SK-N-SH (cell line): ENCODE measurements at regions not wholly inside any gene's neighbourhood (a gene's known extent, or its start where the extent isn't known, plus 50 kb on each side); places are given as distances from the start of the nearest gene placed in this dataset.

Source experiments
- CTCF ChIA-PET: fragments of 300-600, 350-600 bp; formaldehyde crosslinking; extraction: SDS; loops from one replicate; lab custom pipeline; 2021; lab: Yijun Ruan, JAX
- POLR2A ChIA-PET: fragments of 350-600 bp; sonication (Branson Sonifier 250); formaldehyde crosslinking; extraction: SDS; loops from one replicate; lab custom pipeline; 2020; ENCODE audit warnings: antibody characterized with exemption, inconsistent platforms; lab: Yijun Ruan, JAX
- DNase-seq: peaks from one replicate; pipeline ENCODE4 v3.0.0; 2012
- H2AFZ ChIP-seq: fragments of 200-600 bp; sonication (generic); 2 replicates; pipeline ENCODE4 v1.8.1; 2016; ENCODE audit warnings: antibody characterized with exemption, mild to moderate bottlenecking, low read depth
- H3F3A ChIP-seq: fragments of 200-600 bp; sonication (generic); replicated peaks from 2 replicates; pipeline ENCODE3; 2016; ENCODE audit warnings: antibody characterized with exemption, mild to moderate bottlenecking; ENCODE audit not compliant: insufficient read depth
- H3K27ac ChIP-seq, 2 experiments: fragments of 200-500 bp in 1 of 2; fragments of 200-600 bp in 1 of 2; sonication (Bioruptor generic) in 1 of 2; sonication (generic), shearing (Covaris generic) in 1 of 2; 2 replicates each; pipeline versions ENCODE4 v1.5.1 to v1.6.1; 2014 to 2016; ENCODE audit warnings: low read depth in 2 of 2, inconsistent platforms in 1 of 2, low read length in 1 of 2, mild to moderate bottlenecking in 1 of 2, mixed read lengths in 1 of 2
- H3K27me3 ChIP-seq: fragments of 200-600 bp; sonication (generic), shearing (Covaris generic); 2 replicates; pipeline ENCODE4 v1.6.1; 2016; ENCODE audit warnings: mixed run types; ENCODE audit not compliant: insufficient read depth
- H3K36me3 ChIP-seq, 2 experiments: fragments of 200-500 bp in 1 of 2; fragments of 200-600 bp in 1 of 2; sonication (Bioruptor generic) in 1 of 2; sonication (generic) in 1 of 2; replicated peaks in 1 of 2; 2 replicates each; pipeline versions ENCODE3 to v1.5.1; 2014 to 2016; ENCODE audit warnings: low read length in 1 of 2, mild to moderate bottlenecking in 1 of 2; ENCODE audit not compliant: insufficient read depth in 2 of 2, control insufficient read depth in 1 of 2
- H3K4me1 ChIP-seq, 2 experiments: fragments of 200-500 bp in 1 of 2; fragments of 200-600 bp in 1 of 2; sonication (Bioruptor generic) in 1 of 2; sonication (generic), shearing (Covaris generic) in 1 of 2; 2 replicates each; pipeline versions ENCODE4 v1.5.1 to v1.6.1; 2014 to 2016; ENCODE audit warnings: low read depth in 1 of 2, low read length in 1 of 2, mixed run types in 1 of 2; ENCODE audit not compliant: insufficient read depth in 2 of 2, control insufficient read depth in 1 of 2
- H3K4me2 ChIP-seq: fragments of 200-600 bp; sonication (generic), shearing (Covaris generic); 2 replicates; pipeline ENCODE4 v1.6.1; 2017; ENCODE audit warnings: mixed run types
- H3K4me3 ChIP-seq, 2 experiments: fragments of 200-500 bp in 1 of 2; fragments of 200-600 bp in 1 of 2; sonication (Bioruptor generic) in 1 of 2; sonication (generic), shearing (Covaris generic) in 1 of 2; 2 replicates each; pipeline versions ENCODE4 v1.5.1 to v1.8.1; 2014 to 2016; ENCODE audit warnings: low read depth in 2 of 2, inconsistent platforms in 1 of 2, low read length in 1 of 2, mild to moderate bottlenecking in 1 of 2, mixed read lengths in 1 of 2, moderate library complexity in 1 of 2
- H3K79me2 ChIP-seq: fragments of 200-600 bp; sonication (generic); 2 replicates; pipeline ENCODE4 v1.8.1; 2017; ENCODE audit warnings: mild to moderate bottlenecking; ENCODE audit not compliant: insufficient read depth
- H3K9ac ChIP-seq: fragments of 200-600 bp; sonication (generic); 2 replicates; pipeline ENCODE4 v1.6.1; 2017; ENCODE audit warnings: mixed run types
- H3K9me2 ChIP-seq: fragments of 200-600 bp; sonication (generic); 2 replicates; pipeline ENCODE4 v1.6.1; 2017; ENCODE audit warnings: mixed run types
- H3K9me3 ChIP-seq: fragments of 200-600 bp; sonication (generic); 2 replicates; pipeline ENCODE4 v1.6.1; 2017; ENCODE audit warnings: mixed run types, mild to moderate bottlenecking, moderate library complexity
- H4K20me1 ChIP-seq: fragments of 200-600 bp; sonication (generic); 2 replicates; pipeline ENCODE4 v1.6.1; 2017; ENCODE audit warnings: mild to moderate bottlenecking, mixed run types; ENCODE audit not compliant: insufficient read depth
- CHD2 ChIP-seq: fragments of 150-350 bp; IDR thresholded peaks from 2 replicates; pipeline ENCODE4 v1.6.1; 2018; ENCODE audit warnings: low read length; ENCODE audit not compliant: partially characterized antibody
- JUND ChIP-seq: IDR thresholded peaks from 2 replicates; pipeline ENCODE4 v1.4.0; 2012
- POLR2AphosphoS5 ChIP-seq: IDR thresholded peaks from 2 replicates; pipeline ENCODE4 v1.6.1; 2012; ENCODE audit warnings: low read depth, low read length
- RAD21 ChIP-seq: IDR thresholded peaks from 2 replicates; pipeline ENCODE4 v1.6.1; 2012; ENCODE audit warnings: mild to moderate bottlenecking, low read length
- SIN3A ChIP-seq: IDR thresholded peaks from 2 replicates; pipeline ENCODE4 v1.6.1; 2012; ENCODE audit warnings: low read depth, mild to moderate bottlenecking, low read length, moderate library complexity, borderline replicate concordance
- SMC3 ChIP-seq: IDR thresholded peaks from 2 replicates; pipeline ENCODE4 v1.6.1; 2012; ENCODE audit warnings: low read depth, low read length, improper control_type of control experiment
- USF2 ChIP-seq: fragments of 150-350 bp; IDR thresholded peaks from 2 replicates; pipeline ENCODE4 v1.6.1; 2017; ENCODE audit warnings: antibody characterized with exemption, low read length, low read depth, borderline replicate concordance
- YY1 ChIP-seq: IDR thresholded peaks from 2 replicates; pipeline ENCODE4 v1.4.0; 2012; ENCODE audit warnings: low read depth, mild to moderate bottlenecking
- WGBS: methylation state at CpG from one replicate; pipeline ENCODE4 v1.1.6; 2017; ENCODE audit warnings: low lambda C conversion rate; 5-methylcytosine and 5-hydroxymethylcytosine counted together
- TF ChIP-seq, protein P1 (sequence below): IDR thresholded peaks from 2 replicates; pipeline ENCODE4 v1.4.0; 2012; ENCODE audit warnings: low read depth, borderline replicate concordance
- TF ChIP-seq, protein P2 (sequence below): IDR thresholded peaks from 2 replicates; pipeline ENCODE4 v1.4.0; 2012; ENCODE audit warnings: low read depth, borderline replicate concordance

GRCh38 chr1:88354256-88354655, 329.8 kb upstream of the PKN2 start:
- DNase-seq: no peak
- Histone ChIP-seq H3K9ac (no peak overlapping the region), H2AFZ (no peak overlapping the region), H4K20me1 (no peaks in the 10 kb centered on the region), H3K4me2 (no peak overlapping the region), H3K79me2 (no peaks in the 10 kb centered on the region), H3F3A (no peaks in the 10 kb centered on the region), H3K4me1 (no peaks in the 10 kb centered on the region), H3K36me3 (no peaks in the 10 kb centered on the region), H3K27me3 (no peaks in the 10 kb centered on the region), H3K27ac (no peak overlapping the region), H3K4me3 (no peak overlapping the region), H3K9me2 (no peaks in the 10 kb centered on the region), H3K9me3 (no peaks in the 10 kb centered on the region)
- 13% methylated on average over 1 of the region's 1 CpG for WGBS
- TF ChIP-seq USF2 (no peak), RAD21 (no peak), CHD2 (no peak), SIN3A (no peak)
- TF ChIP-seq, protein P1, sequence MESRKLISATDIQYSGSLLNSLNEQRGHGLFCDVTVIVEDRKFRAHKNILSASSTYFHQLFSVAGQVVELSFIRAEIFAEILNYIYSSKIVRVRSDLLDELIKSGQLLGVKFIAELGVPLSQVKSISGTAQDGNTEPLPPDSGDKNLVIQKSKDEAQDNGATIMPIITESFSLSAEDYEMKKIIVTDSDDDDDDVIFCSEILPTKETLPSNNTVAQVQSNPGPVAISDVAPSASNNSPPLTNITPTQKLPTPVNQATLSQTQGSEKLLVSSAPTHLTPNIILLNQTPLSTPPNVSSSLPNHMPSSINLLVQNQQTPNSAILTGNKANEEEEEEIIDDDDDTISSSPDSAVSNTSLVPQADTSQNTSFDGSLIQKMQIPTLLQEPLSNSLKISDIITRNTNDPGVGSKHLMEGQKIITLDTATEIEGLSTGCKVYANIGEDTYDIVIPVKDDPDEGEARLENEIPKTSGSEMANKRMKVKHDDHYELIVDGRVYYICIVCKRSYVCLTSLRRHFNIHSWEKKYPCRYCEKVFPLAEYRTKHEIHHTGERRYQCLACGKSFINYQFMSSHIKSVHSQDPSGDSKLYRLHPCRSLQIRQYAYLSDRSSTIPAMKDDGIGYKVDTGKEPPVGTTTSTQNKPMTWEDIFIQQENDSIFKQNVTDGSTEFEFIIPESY: no peak
- ChIA-PET POLR2A (no interaction called here), CTCF (no interaction called here)

DNA sequence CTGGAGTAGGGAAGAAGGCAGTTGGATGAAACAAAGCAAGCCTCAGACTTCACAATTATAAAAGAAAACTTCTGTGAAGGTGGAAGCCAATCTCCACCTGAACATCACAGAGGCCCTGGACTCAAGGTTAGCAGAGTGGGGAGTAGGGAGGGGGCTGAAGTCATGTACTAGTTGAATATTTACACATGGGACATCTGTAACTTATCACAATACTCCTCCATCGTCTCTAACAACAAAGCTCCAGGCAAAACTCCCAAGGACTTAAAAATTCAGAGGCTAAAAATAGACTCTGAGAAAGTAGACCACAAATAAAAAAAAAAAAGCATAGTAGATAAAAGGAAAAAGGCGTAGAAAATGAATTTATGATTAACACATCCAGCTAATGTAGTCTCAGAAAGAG, 326.3 kb upstream of the PKN2 start:
- Histone ChIP-seq H3K79me2 (no peaks in the 10 kb centered on the region), H3K27ac (no peak overlapping the region), H4K20me1 (no peaks in the 10 kb centered on the region), H2AFZ (no peak overlapping the region), H3K4me1 (no peaks in the 10 kb centered on the region), H3K9ac (no peak overlapping the region), H3K9me3 (no peaks in the 10 kb centered on the region), H3K9me2 (no peaks in the 10 kb centered on the region), H3K27me3 (no peaks in the 10 kb centered on the region), H3K4me2 (no peak overlapping the region), H3F3A (no peaks in the 10 kb centered on the region), H3K4me3 (no peak overlapping the region), H3K36me3 (no peaks in the 10 kb centered on the region)
- TF ChIP-seq YY1 (no peak), SMC3 (no peak), JUND (no peak), POLR2AphosphoS5 (no peak)
- TF ChIP-seq, protein P2, sequence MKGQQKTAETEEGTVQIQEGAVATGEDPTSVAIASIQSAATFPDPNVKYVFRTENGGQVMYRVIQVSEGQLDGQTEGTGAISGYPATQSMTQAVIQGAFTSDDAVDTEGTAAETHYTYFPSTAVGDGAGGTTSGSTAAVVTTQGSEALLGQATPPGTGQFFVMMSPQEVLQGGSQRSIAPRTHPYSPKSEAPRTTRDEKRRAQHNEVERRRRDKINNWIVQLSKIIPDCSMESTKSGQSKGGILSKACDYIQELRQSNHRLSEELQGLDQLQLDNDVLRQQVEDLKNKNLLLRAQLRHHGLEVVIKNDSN: no peak
- POLR2A ChIA-PET: no interaction called here
- WGBS: 2% methylated on average over 2 of the region's 2 CpGs
- DNase-seq: no peak
- CTCF ChIA-PET: no interaction called here
